Neural cell (in vitro differentiated cells): ENCODE measurements at regions not wholly inside any gene's neighbourhood (a gene's known extent, or its start where the extent isn't known, plus 50 kb on each side); places are given as distances from the start of the nearest gene placed in this dataset.

Experiments
- H2AFZ ChIP-seq: fragments of 200-600, 300-800 bp; sonication (generic), shearing (Covaris generic); 2 replicates; pipeline ENCODE4 v1.6.0; 2014; ENCODE audit warnings: low read depth, mild to moderate bottlenecking, antibody characterized with exemption, low read length, moderate library complexity
- H3F3A ChIP-seq: fragments of 200-600 bp; shearing (Covaris generic); 2 replicates; pipeline ENCODE4 v1.6.1; 2016; ENCODE audit warnings: mild to moderate bottlenecking, moderate library complexity, mixed read lengths, antibody characterized with exemption, low read length; ENCODE audit not compliant: insufficient read depth, poor library complexity, severe bottlenecking
- H3K27ac ChIP-seq: fragments of 200-600, 300-800 bp; sonication (generic), shearing (Covaris generic); 2 replicates; pipeline ENCODE4 v1.5.1; 2014; ENCODE audit warnings: mild to moderate bottlenecking, low read length, moderate library complexity
- H3K27me3 ChIP-seq: fragments of 300-800, 200-600 bp; sonication (generic), shearing (Covaris generic); 2 replicates; pipeline ENCODE4 v1.6.0; 2014; ENCODE audit warnings: mild to moderate bottlenecking, low read depth, low read length, moderate library complexity; ENCODE audit not compliant: insufficient read depth
- H3K36me3 ChIP-seq: fragments of 300-800, 200-600 bp; sonication (generic), shearing (Covaris generic); 2 replicates; pipeline ENCODE4 v1.5.1; 2014; ENCODE audit warnings: mild to moderate bottlenecking, antibody characterized with exemption, low read length, moderate library complexity; ENCODE audit not compliant: insufficient read depth
- H3K4me2 ChIP-seq: fragments of 300-800, 200-600 bp; sonication (generic), shearing (Covaris generic); 2 replicates; pipeline ENCODE4 v1.6.0; 2014; ENCODE audit warnings: mild to moderate bottlenecking, low read length
- H3K4me3 ChIP-seq: fragments of 300-800, 200-600 bp; sonication (generic), shearing (Covaris generic); 2 replicates; pipeline ENCODE4 v1.5.1; 2014; ENCODE audit warnings: mild to moderate bottlenecking, low read length, moderate library complexity
- H3K79me2 ChIP-seq: fragments of 200-600 bp; shearing (Covaris generic); replicated peaks from 2 replicates; pipeline ENCODE4 v1.6.0; 2014; ENCODE audit warnings: mild to moderate bottlenecking, low read length, moderate library complexity; ENCODE audit not compliant: insufficient read depth
- H3K9ac ChIP-seq: fragments of 300-800, 200-600 bp; sonication (generic), shearing (Covaris generic); 2 replicates; pipeline ENCODE4 v1.6.1; 2016; ENCODE audit warnings: mild to moderate bottlenecking, low read length, mixed read lengths
- H3K9me2 ChIP-seq: fragments of 200-600 bp; shearing (Covaris generic); 2 replicates; pipeline ENCODE4 v1.6.1; 2016; ENCODE audit warnings: mild to moderate bottlenecking, low read length, mixed read lengths; ENCODE audit not compliant: insufficient read depth
- H3K9me3 ChIP-seq: fragments of 200-600, 300-800 bp; sonication (generic), shearing (Covaris generic); 2 replicates; pipeline ENCODE4 v1.6.1; 2016; ENCODE audit warnings: mild to moderate bottlenecking, mixed run types, low read length, moderate library complexity, mixed read lengths
- H4K20me1 ChIP-seq: fragments of 200-600 bp; shearing (Covaris generic); 2 replicates; pipeline ENCODE4 v1.6.1; 2016; ENCODE audit warnings: mild to moderate bottlenecking, mixed run types; ENCODE audit not compliant: insufficient read depth
- CTCF ChIP-seq: fragments of 450-650 bp; IDR thresholded peaks from 2 replicates; pipeline ENCODE4 v1.5.1; 2014; ENCODE audit warnings: antibody characterized with exemption, mild to moderate bottlenecking, moderate library complexity; ENCODE audit not compliant: poor library complexity, severe bottlenecking
- EP300 ChIP-seq: fragments of 450-650 bp; conservative IDR thresholded peaks from 2 replicates; pipeline ENCODE4 v1.6.1; 2014; ENCODE audit warnings: antibody characterized with exemption, mild to moderate bottlenecking, moderate library complexity; ENCODE audit not compliant: poor library complexity, severe bottlenecking
- EZH2 ChIP-seq: fragments of 200-600, 300-800 bp; shearing (Covaris generic), sonication (generic); IDR thresholded peaks from 2 replicates; pipeline ENCODE4 v1.6.1; 2014; ENCODE audit warnings: antibody characterized with exemption, low read length, borderline replicate concordance, mild to moderate bottlenecking; ENCODE audit not compliant: insufficient read depth, poor library complexity, severe bottlenecking
- MXI1 ChIP-seq: fragments of 450-650 bp; conservative IDR thresholded peaks from 2 replicates; pipeline ENCODE4 v1.6.1; 2014; ENCODE audit warnings: antibody characterized with exemption, mild to moderate bottlenecking; ENCODE audit not compliant: poor library complexity, severe bottlenecking
- POLR2AphosphoS5 ChIP-seq: IDR thresholded peaks from 2 replicates; pipeline ENCODE4 v1.6.1; 2012
- RAD21 ChIP-seq: fragments of 450-650 bp; conservative IDR thresholded peaks from 2 replicates; pipeline ENCODE4 v1.6.1; 2014; ENCODE audit warnings: antibody characterized with exemption, mild to moderate bottlenecking, moderate library complexity
- REST ChIP-seq: IDR thresholded peaks from 2 replicates; pipeline ENCODE4 v1.6.1; 2012; ENCODE audit warnings: borderline replicate concordance
- SMC3 ChIP-seq: fragments of 450-650 bp; conservative IDR thresholded peaks from 2 replicates; pipeline ENCODE4 v1.6.1; 2014; ENCODE audit warnings: antibody characterized with exemption, mild to moderate bottlenecking, moderate library complexity; ENCODE audit not compliant: poor library complexity
- TAF1 ChIP-seq: IDR thresholded peaks from 2 replicates; pipeline ENCODE4 v1.6.1; 2012; ENCODE audit warnings: low read depth

- Histone ChIP-seq H4K20me1 (no peaks in the 10 kb centered on the region), H3K79me2 (no peaks in the 10 kb centered on the region), H3K9ac (no peak overlapping the region), H3K9me2 (no peaks in the 10 kb centered on the region), H2AFZ (no peak overlapping the region), H3K27me3 (no peaks in the 10 kb centered on the region), H3K36me3 (no peaks in the 10 kb centered on the region), H3F3A (no peaks in the 10 kb centered on the region), H3K4me3 (no peak overlapping the region), H3K4me2 (no peak overlapping the region), H3K9me3 (no peaks in the 10 kb centered on the region), H3K27ac (no peak overlapping the region)
- no peak for TF ChIP-seq CTCF
- TF ChIP-seq REST = no peak
- TF ChIP-seq POLR2AphosphoS5 = no peak
- TF ChIP-seq MXI1 = no peak
- no peak for TF ChIP-seq EZH2
Measured at GRCh38 chr9:135012166-135012565, 75.3 kb upstream of the OLFM1 start.

- H3K9me2 ChIP-seq = no peaks in the 10 kb centered on the region
- H3K79me2 ChIP-seq = no peaks in the 10 kb centered on the region
- no peaks in the 10 kb centered on the region for H4K20me1 ChIP-seq
Measured at GRCh38 chr9:135014311-135015010, 73.0 kb upstream of the OLFM1 start.

More at GRCh38 chr9:135014311-135015010, 73.0 kb upstream of the OLFM1 start:
- TF ChIP-seq MXI1 = no peak
- TF ChIP-seq RAD21 = no peak
- TF ChIP-seq EZH2 = no peak
- no peak for TF ChIP-seq REST
- TF ChIP-seq EP300 = no peak
- TF ChIP-seq POLR2AphosphoS5 = no peak
- TF ChIP-seq CTCF = no peak
- TF ChIP-seq TAF1 = no peak
- no peak for TF ChIP-seq SMC3
- Histone ChIP-seq H3K27me3 (no peaks in the 10 kb centered on the region), H3K9ac (no peak overlapping the region), H2AFZ (no peak overlapping the region), H3K9me3 (no peaks in the 10 kb centered on the region), H3K27ac (no peak overlapping the region), H3K4me2 (no peak overlapping the region), H3K36me3 (no peaks in the 10 kb centered on the region), H3F3A (no peaks in the 10 kb centered on the region), H3K4me3 (no peak overlapping the region)
